Myocyte (in vitro differentiated cells): ENCODE measurements at regions not wholly inside any gene's neighbourhood (a gene's known extent, or its start where the extent isn't known, plus 50 kb on each side); places are given as distances from the start of the nearest gene placed in this dataset.
"Not testable (repeated sequence)": the region's sequence is repeated elsewhere in the genome, so short reads cannot be mapped to it uniquely, and the experiment has no call there.

Source experiments
- DNase-seq: peaks from one replicate; pipeline ENCODE4 v3.0.0-alpha.2; 2012; ENCODE audit warnings: low read depth

DNA sequence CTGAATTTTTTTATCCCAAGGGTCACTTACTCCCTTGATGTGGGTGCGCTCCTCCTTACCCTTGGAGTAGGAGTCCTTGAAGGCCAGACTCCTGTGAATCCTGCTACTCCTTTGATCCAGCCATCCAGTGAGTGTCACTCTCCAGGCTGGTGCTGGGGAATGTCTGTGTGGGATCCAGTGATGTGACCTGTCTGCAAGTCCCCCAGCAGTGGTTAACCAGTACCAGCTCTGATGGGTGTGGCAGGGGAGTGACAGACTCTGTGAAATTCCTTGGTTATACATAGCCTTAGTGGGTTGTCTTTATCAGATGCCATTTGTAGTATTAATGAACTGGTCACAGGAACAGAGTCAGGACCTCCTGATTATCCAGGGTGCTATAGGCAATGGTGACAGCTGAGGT lies 409.5 kb upstream of the LMO3 start:
- DNase-seq = peak; percentile 86

DNA sequence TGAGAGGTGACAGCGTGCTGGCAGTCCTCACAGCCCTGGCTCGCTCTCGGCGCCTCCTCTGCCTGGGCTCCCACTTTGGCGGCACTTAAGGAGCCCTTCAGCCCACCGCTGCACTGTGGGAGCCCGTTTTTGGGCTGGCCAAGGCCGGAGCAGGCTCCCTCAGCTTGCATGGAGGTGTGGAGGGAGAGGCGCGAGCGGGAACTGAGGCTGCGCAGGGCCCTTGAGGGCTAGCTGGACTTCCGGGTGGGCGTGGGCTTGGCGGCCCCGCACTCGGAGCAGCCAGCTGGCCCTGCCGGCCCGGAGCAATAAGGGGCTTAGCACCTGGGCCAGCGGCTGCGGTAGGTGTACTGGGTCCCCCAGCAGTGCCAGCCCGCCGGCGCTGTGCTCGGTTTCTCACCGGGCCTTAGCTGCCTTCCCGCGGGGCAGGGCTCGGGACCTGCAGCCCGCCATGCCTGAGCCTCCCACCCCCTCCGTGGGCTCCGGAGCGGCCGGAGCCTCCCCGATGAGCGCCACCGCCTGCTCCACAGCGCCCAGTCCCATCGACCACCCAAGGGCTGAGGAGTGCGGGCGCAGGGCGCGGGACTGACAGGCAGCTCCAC lies 401.6 kb upstream of the LMO3 start:
- DNase-seq = not testable (repeated sequence)

GRCh38 chr12:16998538-16998937 lies 392.6 kb upstream of the LMO3 start:
- DNase-seq = not testable (repeated sequence)

- no peak for DNase-seq
Measured at GRCh38 chr12:16984484-16984883, 378.5 kb upstream of the LMO3 start.

- DNase-seq = no peak
Measured at GRCh38 chr12:16972923-16973770, 367.2 kb upstream of the LMO3 start.

DNA sequence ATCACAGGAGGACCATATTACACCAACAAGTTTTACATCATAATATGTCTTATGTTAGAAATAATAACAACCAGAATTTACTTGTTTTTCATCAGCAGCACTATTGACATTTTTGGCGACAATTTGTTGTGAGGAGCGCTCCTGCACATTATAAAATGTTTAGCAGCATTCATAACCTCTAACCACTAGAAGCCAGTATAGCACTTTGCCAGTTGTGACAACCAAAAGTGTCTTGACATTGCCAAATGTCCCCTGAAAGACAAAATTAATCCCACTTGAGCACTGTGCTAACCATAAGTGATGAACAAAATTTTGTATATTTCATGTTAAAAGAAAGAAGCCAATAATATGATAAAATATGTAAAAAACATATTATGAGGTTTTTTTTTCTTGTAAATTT lies 356.9 kb upstream of the LMO3 start:
- DNase-seq = no peak

GRCh38 chr12:16955083-16955657 lies 349.2 kb upstream of the LMO3 start:
- DNase-seq = no peak

DNA sequence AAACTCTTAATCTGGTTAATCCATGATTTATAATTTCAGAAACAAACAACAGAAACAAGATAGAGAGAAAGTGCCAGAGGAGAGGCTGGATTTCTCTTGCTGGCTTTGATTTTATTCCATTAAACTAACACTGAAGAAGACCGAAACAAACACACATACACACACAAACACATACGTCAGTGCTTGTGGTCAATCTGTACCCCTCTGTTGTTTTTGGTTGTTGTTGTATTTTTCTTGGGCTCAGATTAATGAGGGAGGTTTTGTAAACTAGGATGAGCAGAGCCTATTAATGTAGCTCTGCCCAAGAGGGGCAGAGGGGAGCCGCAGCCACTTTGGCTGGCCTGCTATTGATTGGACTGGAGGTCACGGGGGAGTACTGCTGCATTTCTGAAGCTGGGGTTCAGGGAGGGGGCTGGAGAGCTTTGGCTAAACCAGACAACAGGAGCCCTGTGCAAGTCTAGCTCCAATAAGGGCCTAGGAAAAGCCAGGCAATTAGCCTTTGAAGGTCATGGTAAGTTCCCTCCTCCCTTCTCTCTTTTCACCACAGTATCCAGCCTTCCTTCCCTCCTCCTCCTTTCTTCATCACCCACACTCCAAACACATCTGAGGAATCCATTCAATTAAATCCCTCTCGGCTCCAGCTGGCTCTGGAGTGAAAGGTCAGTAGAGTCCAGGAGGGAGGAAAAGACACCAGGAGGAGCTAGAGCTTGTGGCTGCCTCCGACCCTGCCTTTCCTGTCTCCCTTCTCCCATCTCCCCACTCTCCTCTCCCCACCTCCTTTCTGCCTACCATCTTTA lies 344.1 kb upstream of the LMO3 start:
- no peak for DNase-seq

GRCh38 chr12:16949371-16949770 lies 343.4 kb upstream of the LMO3 start:
- no peak for DNase-seq

DNA sequence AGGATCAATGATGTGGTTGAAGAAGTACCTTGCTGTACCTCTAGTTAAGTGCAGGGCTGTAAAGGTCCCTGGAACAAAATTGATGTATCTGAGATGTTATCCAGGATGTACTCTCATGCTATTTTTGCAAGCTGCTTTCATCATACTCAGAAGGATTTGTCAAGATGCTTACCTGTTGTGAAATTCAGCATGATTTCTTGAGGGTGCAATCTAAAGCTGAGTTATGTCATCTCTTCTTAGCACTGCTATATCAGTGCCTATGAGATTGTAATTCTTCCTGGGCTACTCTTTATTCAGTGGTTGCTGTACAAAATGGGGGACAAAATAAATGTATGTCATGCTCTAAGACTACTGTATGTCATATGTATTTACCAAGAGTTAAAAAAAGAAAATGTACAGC lies 340.7 kb upstream of the LMO3 start:
- no peak for DNase-seq

GRCh38 chr12:16939871-16940306 lies 333.9 kb upstream of the LMO3 start:
- peak; percentile 47 for DNase-seq

GRCh38 chr12:16927259-16927658 lies 321.3 kb upstream of the LMO3 start:
- DNase-seq = no peak

- DNase-seq = no peak
Measured at GRCh38 chr12:16920451-16920850, 314.5 kb upstream of the LMO3 start.

DNA sequence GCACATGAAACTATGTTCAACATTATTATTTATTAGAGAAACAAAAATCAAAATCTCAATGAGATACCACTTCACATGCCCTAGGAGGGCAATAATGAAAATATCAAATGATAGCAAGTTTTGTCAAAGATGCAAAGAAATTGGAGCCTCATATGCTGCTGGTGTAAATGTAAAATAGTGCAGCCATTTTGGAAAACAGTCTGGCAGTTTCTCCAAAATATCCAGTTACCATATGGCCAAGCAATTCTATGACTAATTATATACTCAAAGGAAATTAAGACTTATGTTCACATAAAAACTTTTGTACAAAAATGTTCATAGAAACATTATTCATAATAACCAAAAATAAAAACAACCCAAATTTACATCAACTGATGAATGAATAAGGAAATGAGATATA lies 313.6 kb upstream of the LMO3 start:
- DNase-seq = no peak

DNA sequence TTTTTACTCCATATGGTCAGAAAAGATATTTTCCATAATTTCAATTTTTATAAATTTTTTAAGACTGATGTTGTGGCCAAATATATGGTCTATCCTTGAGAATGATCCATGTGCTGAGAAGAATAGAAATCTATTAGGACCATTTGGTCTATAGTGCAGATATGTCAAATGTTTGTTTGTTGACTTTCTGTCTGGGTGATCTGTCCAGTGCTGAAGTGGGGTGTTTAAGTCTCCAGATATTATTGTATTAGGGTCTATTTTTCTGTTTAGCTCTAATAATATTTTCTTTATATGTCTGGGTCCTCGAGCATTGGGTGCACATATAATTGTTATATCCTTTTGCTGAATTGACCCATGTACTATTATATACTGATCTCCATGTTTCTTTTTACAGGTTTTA lies 308.9 kb upstream of the LMO3 start:
- no peak for DNase-seq

DNA sequence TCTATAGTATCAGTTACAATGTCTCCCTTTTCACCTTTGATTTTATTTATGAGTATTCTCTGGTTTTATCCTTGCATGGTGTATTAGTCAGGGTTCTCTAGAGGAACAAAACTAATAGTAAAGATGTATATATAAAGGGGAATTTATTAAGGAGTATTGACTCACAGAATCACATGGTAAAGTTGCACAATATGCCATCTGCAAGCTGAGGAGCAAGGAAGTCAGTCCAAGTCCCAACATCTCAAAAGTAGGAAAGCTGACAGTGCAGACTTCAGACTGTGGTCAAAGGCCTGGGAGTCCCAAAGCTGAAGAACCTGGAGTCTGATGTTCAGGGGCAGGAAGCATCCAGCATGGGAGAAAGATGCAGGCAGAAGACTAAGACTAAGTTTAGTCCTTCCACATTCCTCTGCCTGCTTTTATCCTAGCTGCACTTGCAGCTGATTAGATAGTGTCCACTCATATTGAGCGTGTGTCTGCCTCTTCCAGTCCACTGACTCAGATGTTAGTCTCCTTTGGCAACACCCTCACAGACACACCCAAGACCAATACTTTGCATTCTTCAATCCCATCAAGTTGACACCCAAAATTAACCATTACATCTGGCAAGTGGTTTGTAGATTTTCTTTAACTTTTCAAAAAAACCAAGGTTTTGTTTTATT lies 308.0 kb upstream of the LMO3 start:
- no peak for DNase-seq

GRCh38 chr12:16901946-16902345 lies 296.0 kb upstream of the LMO3 start:
- DNase-seq = no peak

- DNase-seq = no peak
Measured at GRCh38 chr12:16893426-16893825, 287.5 kb upstream of the LMO3 start.

DNA sequence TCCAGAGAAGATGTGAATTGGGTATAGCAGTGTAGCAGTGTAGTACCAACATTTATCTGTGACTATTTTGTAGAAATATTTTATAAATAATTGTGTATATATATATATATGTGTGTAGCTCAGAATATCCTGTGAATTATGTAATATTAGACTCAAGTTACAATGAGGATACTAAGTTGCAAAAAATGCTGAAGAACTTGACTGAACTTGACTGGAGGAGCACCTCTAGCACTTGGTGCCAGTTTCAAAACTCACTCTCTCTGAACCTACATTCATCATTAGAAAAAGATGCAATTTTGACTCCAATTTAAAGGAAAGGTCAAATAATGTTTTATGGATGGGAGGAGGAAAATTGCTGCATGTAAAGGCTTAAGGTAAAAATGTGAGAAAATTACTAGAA lies 285.7 kb upstream of the LMO3 start:
- no peak for DNase-seq

- no peak for DNase-seq
Measured at GRCh38 chr12:16884819-16885218, 278.9 kb upstream of the LMO3 start.

DNA sequence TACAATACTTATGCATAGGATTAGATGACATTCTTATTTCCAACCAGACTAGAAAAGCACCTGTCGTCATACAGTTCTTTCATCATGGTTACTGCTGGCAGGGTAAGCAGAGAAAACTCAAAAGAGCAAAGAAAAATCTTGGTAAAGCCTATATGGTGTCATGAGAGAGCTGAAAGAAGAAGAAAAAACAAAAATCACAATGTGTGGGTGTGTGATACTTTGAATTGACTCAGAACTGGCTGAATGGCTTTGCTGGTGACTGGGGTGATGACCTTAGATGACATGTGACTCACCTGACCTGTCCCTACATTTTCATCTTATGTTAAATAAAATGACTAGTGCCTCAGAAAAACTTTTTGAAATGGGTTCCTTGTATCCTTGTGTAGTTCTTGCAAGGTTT lies 278.1 kb upstream of the LMO3 start:
- no peak for DNase-seq
